ENCODE measurements at regions not wholly inside any gene's neighbourhood (a gene's known extent, or its start where the extent isn't known, plus 50 kb on each side); places are given as distances from the start of the nearest gene placed in this dataset.

GRCh38 chr4:138841343-138841742 lies 174.2 kb upstream of the NOCT start:
- CTCF ChIA-PET, result no interaction called here
- POLR2A ChIA-PET, result no interaction called here

GRCh38 chr4:138838251-138838650 lies 177.3 kb upstream of the NOCT start:
- no peak for DNase-seq (ENCODE audit: low read depth, low spot score)
- Histone ChIP-seq H3K4me3 (ENCODE audit: low read depth, low read length) (no peak overlapping the region), H3K27ac (ENCODE audit: low read depth, low read length) (no peak overlapping the region), H3K27me3 (ENCODE audit: control insufficient read depth, insufficient read depth, low read length) (peaks cover 13% of the 10 kb centered on the region), H3K9me3 (ENCODE audit: control insufficient read depth, insufficient read depth, low read length) (no peaks in the 10 kb centered on the region)
- TF ChIP-seq, protein P1, sequence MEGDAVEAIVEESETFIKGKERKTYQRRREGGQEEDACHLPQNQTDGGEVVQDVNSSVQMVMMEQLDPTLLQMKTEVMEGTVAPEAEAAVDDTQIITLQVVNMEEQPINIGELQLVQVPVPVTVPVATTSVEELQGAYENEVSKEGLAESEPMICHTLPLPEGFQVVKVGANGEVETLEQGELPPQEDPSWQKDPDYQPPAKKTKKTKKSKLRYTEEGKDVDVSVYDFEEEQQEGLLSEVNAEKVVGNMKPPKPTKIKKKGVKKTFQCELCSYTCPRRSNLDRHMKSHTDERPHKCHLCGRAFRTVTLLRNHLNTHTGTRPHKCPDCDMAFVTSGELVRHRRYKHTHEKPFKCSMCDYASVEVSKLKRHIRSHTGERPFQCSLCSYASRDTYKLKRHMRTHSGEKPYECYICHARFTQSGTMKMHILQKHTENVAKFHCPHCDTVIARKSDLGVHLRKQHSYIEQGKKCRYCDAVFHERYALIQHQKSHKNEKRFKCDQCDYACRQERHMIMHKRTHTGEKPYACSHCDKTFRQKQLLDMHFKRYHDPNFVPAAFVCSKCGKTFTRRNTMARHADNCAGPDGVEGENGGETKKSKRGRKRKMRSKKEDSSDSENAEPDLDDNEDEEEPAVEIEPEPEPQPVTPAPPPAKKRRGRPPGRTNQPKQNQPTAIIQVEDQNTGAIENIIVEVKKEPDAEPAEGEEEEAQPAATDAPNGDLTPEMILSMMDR (IDR thresholded peaks at IDR 0.05; ENCODE audit: low read depth, low read length), result no peak
- POLR2A ChIA-PET, result no interaction called here
- CTCF ChIA-PET, result no interaction called here

More at GRCh38 chr4:138841343-138841742, 174.2 kb upstream of the NOCT start:
- peaks cover 13% of the 10 kb centered on the region for H3K27me3 ChIP-seq (ENCODE audit: control insufficient read depth, insufficient read depth, low read length)
- H3K27ac ChIP-seq (ENCODE audit: low read depth, low read length), result no peak overlapping the region
- DNase-seq (ENCODE audit: low read depth, low spot score), result no peak
- TF ChIP-seq, protein P1 (IDR thresholded peaks at IDR 0.05; ENCODE audit: low read depth, low read length), result no peak
- no peak overlapping the region for H3K4me3 ChIP-seq (ENCODE audit: low read depth, low read length)
- H3K9me3 ChIP-seq (ENCODE audit: control insufficient read depth, insufficient read depth, low read length), result no peaks in the 10 kb centered on the region

DNA sequence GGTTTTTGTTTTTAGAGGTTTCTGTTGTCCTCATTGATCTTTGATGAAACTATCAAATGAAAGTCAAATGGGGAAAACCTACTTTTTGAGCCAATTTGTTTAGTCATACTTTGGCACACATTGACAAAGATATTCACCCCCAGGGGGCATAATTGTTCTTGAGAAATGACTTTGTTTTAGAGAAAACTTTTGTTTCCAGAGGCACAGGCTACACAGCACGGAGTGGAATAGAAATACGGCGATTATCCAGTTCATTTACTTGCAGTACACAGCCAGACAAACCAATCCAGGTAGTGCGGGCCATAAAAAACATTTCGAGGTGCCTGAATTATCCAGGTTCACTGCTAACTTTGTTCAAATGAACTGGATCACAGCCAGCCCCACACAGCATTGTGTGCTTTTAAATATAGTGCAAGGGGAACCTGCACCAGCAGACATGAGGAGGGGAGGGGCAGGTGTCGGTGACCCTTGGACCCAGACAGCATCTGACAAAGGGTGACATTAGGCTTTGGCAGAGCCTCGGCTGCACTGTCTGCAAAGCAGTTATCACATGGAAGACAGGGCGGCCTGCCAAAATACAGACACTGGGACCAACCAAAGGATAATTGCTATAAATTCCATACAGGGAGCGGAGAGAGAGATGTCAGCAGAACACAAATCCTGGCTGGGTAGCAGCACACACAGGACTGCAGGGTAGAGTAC lies 179.6 kb upstream of the NOCT start:
- Histone ChIP-seq H3K27ac (ENCODE audit: low read depth, low read length) (no peak overlapping the region), H3K4me3 (ENCODE audit: low read depth, low read length) (no peak overlapping the region), H3K9me3 (ENCODE audit: control insufficient read depth, insufficient read depth, low read length) (no peaks in the 10 kb centered on the region), H3K27me3 (ENCODE audit: control insufficient read depth, insufficient read depth, low read length) (peaks cover 2% of the 10 kb centered on the region)
- no peak for DNase-seq (ENCODE audit: low read depth, low spot score)
- TF ChIP-seq, protein P1 (IDR thresholded peaks at IDR 0.05; ENCODE audit: low read depth, low read length), result no peak
- POLR2A ChIA-PET, result no interaction called here
- CTCF ChIA-PET, result no interaction called here

DNA sequence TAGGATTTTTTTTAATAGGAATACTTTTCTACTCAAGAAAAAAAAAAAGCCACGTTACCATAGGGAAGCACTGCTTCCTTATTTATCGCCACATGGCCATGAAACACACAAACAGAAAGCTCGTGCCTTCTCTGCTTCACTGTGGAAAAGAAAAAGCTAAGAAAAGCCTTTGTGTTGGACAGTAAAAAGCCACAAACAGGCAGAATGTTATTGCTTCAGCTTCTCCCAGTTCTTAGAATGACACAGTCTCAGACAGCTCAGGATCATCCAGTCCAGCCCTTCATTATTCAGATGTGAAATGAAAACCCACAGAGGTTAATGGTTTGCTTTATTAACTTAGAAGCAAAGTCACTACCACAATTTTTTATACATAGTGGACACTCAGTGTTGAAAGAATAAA lies 181.6 kb upstream of the NOCT start:
- ChIA-PET CTCF (no interaction called here), POLR2A (no interaction called here)
- DNase-seq (ENCODE audit: low read depth, low spot score), result no peak
- H3K27ac ChIP-seq (ENCODE audit: low read depth, low read length), result no peak overlapping the region
- H3K27me3 ChIP-seq (ENCODE audit: control insufficient read depth, insufficient read depth, low read length), result peaks cover 6% of the 10 kb centered on the region
- TF ChIP-seq, protein P1 (IDR thresholded peaks at IDR 0.05; ENCODE audit: low read depth, low read length), result no peak
- no peaks in the 10 kb centered on the region for H3K9me3 ChIP-seq (ENCODE audit: control insufficient read depth, insufficient read depth, low read length)
- no peak overlapping the region for H3K4me3 ChIP-seq (ENCODE audit: low read depth, low read length)

GRCh38 chr4:138832563-138832962 lies 183.0 kb upstream of the NOCT start:
- no peaks in the 10 kb centered on the region for H3K9me3 ChIP-seq (ENCODE audit: control insufficient read depth, insufficient read depth, low read length)
- H3K27ac ChIP-seq (ENCODE audit: low read depth, low read length), result no peak overlapping the region
- peaks cover 9% of the 10 kb centered on the region for H3K27me3 ChIP-seq (ENCODE audit: control insufficient read depth, insufficient read depth, low read length)
- POLR2A ChIA-PET, result no interaction called here
- CTCF ChIA-PET, result interaction anchor here (1.0 kb wide), 1 partner anchor 39 kb away, joined by 4 read pairs; no protein-coding TSS in a partner anchor
- TF ChIP-seq, protein P1 (IDR thresholded peaks at IDR 0.05; ENCODE audit: low read depth, low read length), result no peak
- no peak for DNase-seq (ENCODE audit: low read depth, low spot score)
- no peak overlapping the region for H3K4me3 ChIP-seq (ENCODE audit: low read depth, low read length)
